ENCODE measurements at regions not wholly inside any gene's neighbourhood (a gene's known extent, or its start where the extent isn't known, plus 50 kb on each side); places are given as distances from the start of the nearest gene placed in this dataset.

GRCh38 chr6:99841297-99841696 lies 152.7 kb downstream of the MCHR2 start:
- TF ChIP-seq CTCF (IDR thresholded peaks at IDR 0.05; ENCODE audit: insufficient read depth, low read length, poor library complexity, severe bottlenecking) = no peak
- no peak for TF ChIP-seq EZH2phosphoT487 (conservative IDR thresholded peaks at IDR 0.05; ENCODE audit: low read length)

Data from SU-DHL-6 (cell line).